ENCODE measurements at regions not wholly inside any gene's neighbourhood (a gene's known extent, or its start where the extent isn't known, plus 50 kb on each side); places are given as distances from the start of the nearest gene placed in this dataset.

GRCh38 chr1:209227171-209227570 lies 356.3 kb upstream of the CAMK1G start:
- no peaks in the 10 kb centered on the region for H3F3A ChIP-seq (ENCODE audit: insufficient read depth, low read length)
- no peaks in the 10 kb centered on the region for H3K9me2 ChIP-seq (replicated peaks; ENCODE audit: insufficient read depth, low read length)
- H3K9me3 ChIP-seq (replicated peaks; ENCODE audit: insufficient read depth, low read length) = no peaks in the 10 kb centered on the region
- H3K79me2 ChIP-seq (ENCODE audit: low read length) = no peaks in the 10 kb centered on the region
- no peaks in the 10 kb centered on the region for H3K36me3 ChIP-seq (replicated peaks; ENCODE audit: insufficient read depth, low read length)
- H2AFZ ChIP-seq (ENCODE audit: low read length) = no peak overlapping the region
- H3K4me3 ChIP-seq (ENCODE audit: low read length) = no peak overlapping the region
- DNase-seq = no peak
- H3K27ac ChIP-seq (ENCODE audit: low read length) = no peak overlapping the region
- H3K27me3 ChIP-seq (replicated peaks; ENCODE audit: insufficient read depth, low read length) = no peaks in the 10 kb centered on the region
- H3K9ac ChIP-seq (ENCODE audit: low read length) = no peak overlapping the region
- no peak overlapping the region for H3K4me2 ChIP-seq (ENCODE audit: low read depth, low read length)
- H3K4me1 ChIP-seq (ENCODE audit: low read length) = no peaks in the 10 kb centered on the region
- H4K20me1 ChIP-seq (ENCODE audit: insufficient read depth, low read length) = no peaks in the 10 kb centered on the region
- no peak for TF ChIP-seq EZH2phosphoT487 (IDR thresholded peaks at IDR 0.05; ENCODE audit: low read length)
- no peak for TF ChIP-seq CTCF (IDR thresholded peaks at IDR 0.05; ENCODE audit: low read length)
- TF ChIP-seq EZH2 (optimal IDR thresholded peaks at IDR 0.05; ENCODE audit: low read depth, low read length) = no peak

- Histone ChIP-seq H3K27ac (ENCODE audit: low read length) (no peak overlapping the region), H3K9ac (ENCODE audit: low read length) (no peak overlapping the region), H2AFZ (ENCODE audit: low read length) (no peak overlapping the region), H3K4me2 (ENCODE audit: low read depth, low read length) (no peak overlapping the region), H3K27me3 (replicated peaks; ENCODE audit: insufficient read depth, low read length) (no peaks in the 10 kb centered on the region), H4K20me1 (ENCODE audit: insufficient read depth, low read length) (no peaks in the 10 kb centered on the region), H3F3A (ENCODE audit: insufficient read depth, low read length) (no peaks in the 10 kb centered on the region), H3K36me3 (replicated peaks; ENCODE audit: insufficient read depth, low read length) (no peaks in the 10 kb centered on the region), H3K79me2 (ENCODE audit: low read length) (no peaks in the 10 kb centered on the region), H3K4me1 (ENCODE audit: low read length) (no peaks in the 10 kb centered on the region), H3K9me3 (replicated peaks; ENCODE audit: insufficient read depth, low read length) (no peaks in the 10 kb centered on the region), H3K4me3 (ENCODE audit: low read length) (no peak overlapping the region), H3K9me2 (replicated peaks; ENCODE audit: insufficient read depth, low read length) (no peaks in the 10 kb centered on the region)
- DNase-seq = no peak
- no peak for TF ChIP-seq CTCF (IDR thresholded peaks at IDR 0.05; ENCODE audit: low read length)
- TF ChIP-seq EZH2phosphoT487 (IDR thresholded peaks at IDR 0.05; ENCODE audit: low read length) = no peak
- no peak for TF ChIP-seq EZH2 (optimal IDR thresholded peaks at IDR 0.05; ENCODE audit: low read depth, low read length)
Measured at GRCh38 chr1:209227941-209228340, 355.6 kb upstream of the CAMK1G start.

DNA sequence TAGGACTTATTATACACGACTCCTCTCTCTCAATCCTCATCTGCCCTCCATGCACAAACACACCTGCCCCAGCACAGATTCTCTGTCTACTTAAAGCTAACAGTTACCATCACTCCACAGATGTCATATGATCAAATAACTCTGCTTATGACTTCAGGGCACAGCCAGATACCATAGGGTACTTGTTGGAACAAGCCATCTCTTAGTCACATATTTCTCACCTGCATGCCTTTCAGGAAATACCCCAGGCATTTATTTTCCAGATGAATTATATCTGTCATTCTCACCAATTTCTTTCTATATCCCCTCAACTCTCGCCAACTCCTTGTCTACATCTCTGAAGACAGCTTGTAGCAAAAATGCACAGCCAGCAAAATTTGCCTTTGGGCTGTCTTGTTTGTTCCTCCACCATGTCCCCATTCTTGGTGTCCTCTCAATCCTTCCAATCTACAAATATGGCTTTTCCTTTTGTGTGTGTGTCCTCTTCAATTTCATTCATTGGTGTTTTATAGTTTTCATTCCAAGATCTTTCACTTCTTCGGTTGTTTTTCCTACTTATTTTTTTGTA lies 353.9 kb upstream of the CAMK1G start:
- no peaks in the 10 kb centered on the region for H3K79me2 ChIP-seq (ENCODE audit: low read length)
- TF ChIP-seq CTCF (IDR thresholded peaks at IDR 0.05; ENCODE audit: low read length) (no peak), EZH2phosphoT487 (IDR thresholded peaks at IDR 0.05; ENCODE audit: low read length) (no peak), EZH2 (optimal IDR thresholded peaks at IDR 0.05; ENCODE audit: low read depth, low read length) (no peak)
- no peaks in the 10 kb centered on the region for H3K27me3 ChIP-seq (replicated peaks; ENCODE audit: insufficient read depth, low read length)
- H2AFZ ChIP-seq (ENCODE audit: low read length) = no peak overlapping the region
- no peak for DNase-seq
- H3K27ac ChIP-seq (ENCODE audit: low read length) = no peak overlapping the region
- H3K4me2 ChIP-seq (ENCODE audit: low read depth, low read length) = no peak overlapping the region
- no peaks in the 10 kb centered on the region for H3K36me3 ChIP-seq (replicated peaks; ENCODE audit: insufficient read depth, low read length)
- H3K9me3 ChIP-seq (replicated peaks; ENCODE audit: insufficient read depth, low read length) = no peaks in the 10 kb centered on the region
- no peak overlapping the region for H3K9ac ChIP-seq (ENCODE audit: low read length)
- no peaks in the 10 kb centered on the region for H4K20me1 ChIP-seq (ENCODE audit: insufficient read depth, low read length)
- no peaks in the 10 kb centered on the region for H3K9me2 ChIP-seq (replicated peaks; ENCODE audit: insufficient read depth, low read length)
- no peaks in the 10 kb centered on the region for H3F3A ChIP-seq (ENCODE audit: insufficient read depth, low read length)
- no peaks in the 10 kb centered on the region for H3K4me1 ChIP-seq (ENCODE audit: low read length)
- no peak overlapping the region for H3K4me3 ChIP-seq (ENCODE audit: low read length)

Measured in MM.1S (cell line).